ENCODE measurements at regions not wholly inside any gene's neighbourhood (a gene's known extent, or its start where the extent isn't known, plus 50 kb on each side); places are given as distances from the start of the nearest gene placed in this dataset.

DNA sequence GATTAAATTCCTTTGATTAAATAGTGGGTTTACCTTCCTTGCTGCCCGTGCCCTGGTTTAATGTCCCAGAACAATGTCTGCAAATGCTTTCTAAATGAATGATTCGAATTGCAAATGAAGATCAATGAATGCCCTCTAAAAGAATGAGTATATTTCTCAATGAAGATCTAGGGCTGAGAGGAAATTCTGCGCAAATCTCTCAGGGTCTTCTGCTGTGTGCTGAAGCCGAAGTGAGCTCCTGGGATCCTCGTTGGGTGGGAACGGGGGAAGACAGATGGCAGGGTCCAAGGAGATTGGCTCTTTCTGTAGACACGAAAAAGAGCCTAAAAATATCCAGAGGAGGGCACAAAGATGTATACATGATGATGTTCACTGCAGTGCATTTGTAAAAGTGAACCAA, 224.8 kb downstream of the STIM2 start:
- ATAC-seq (no peak), DNase-seq (ENCODE audit: low spot score) (no peak)
- H3K4me1 ChIP-seq (ENCODE audit: insufficient read depth): peaks cover 65% of the 10 kb centered on the region
- Mint-ChIP-seq H3K27me3 (ENCODE audit: insufficient read depth, low read depth, poor library complexity) (peaks cover 19% of the 10 kb centered on the region), H3K27ac (no peak overlapping the region), H3K4me1 (peaks cover 58% of the 10 kb centered on the region), H3K4me3 (peak overlapping the region; percentile 75), H3K9me3 (no peaks in the 10 kb centered on the region), H3K36me3 (ENCODE audit: low read depth) (no peaks in the 10 kb centered on the region; the same call in 2 of the 3 replicates)
- TF ChIP-seq, protein P1, sequence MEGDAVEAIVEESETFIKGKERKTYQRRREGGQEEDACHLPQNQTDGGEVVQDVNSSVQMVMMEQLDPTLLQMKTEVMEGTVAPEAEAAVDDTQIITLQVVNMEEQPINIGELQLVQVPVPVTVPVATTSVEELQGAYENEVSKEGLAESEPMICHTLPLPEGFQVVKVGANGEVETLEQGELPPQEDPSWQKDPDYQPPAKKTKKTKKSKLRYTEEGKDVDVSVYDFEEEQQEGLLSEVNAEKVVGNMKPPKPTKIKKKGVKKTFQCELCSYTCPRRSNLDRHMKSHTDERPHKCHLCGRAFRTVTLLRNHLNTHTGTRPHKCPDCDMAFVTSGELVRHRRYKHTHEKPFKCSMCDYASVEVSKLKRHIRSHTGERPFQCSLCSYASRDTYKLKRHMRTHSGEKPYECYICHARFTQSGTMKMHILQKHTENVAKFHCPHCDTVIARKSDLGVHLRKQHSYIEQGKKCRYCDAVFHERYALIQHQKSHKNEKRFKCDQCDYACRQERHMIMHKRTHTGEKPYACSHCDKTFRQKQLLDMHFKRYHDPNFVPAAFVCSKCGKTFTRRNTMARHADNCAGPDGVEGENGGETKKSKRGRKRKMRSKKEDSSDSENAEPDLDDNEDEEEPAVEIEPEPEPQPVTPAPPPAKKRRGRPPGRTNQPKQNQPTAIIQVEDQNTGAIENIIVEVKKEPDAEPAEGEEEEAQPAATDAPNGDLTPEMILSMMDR (conservative IDR thresholded peaks at IDR 0.05; ENCODE audit: low read depth in 2 of 2): no peak
- TF ChIP-seq JUNB (IDR thresholded peaks at IDR 0.05; ENCODE audit: unreplicated experiment) (no peak), NANOG (IDR thresholded peaks at IDR 0.05; ENCODE audit: borderline replicate concordance) (no peak), STAT1 (IDR thresholded peaks at IDR 0.05; ENCODE audit: unreplicated experiment) (no peak), EZH2 (IDR thresholded peaks at IDR 0.05; ENCODE audit: low read depth, unreplicated experiment) (no peak), EZH2phosphoT487 (IDR thresholded peaks at IDR 0.05; ENCODE audit: unreplicated experiment) (no peak), POLR2AphosphoS5 (IDR thresholded peaks at IDR 0.05; ENCODE audit: low read depth) (no peak), CREB1 (CRISPR knock-in tag; IDR thresholded peaks at IDR 0.05; ENCODE audit: low read depth) (no peak), ZNF331 (CRISPR knock-in tag; IDR thresholded peaks at IDR 0.05; ENCODE audit: low read depth) (no peak), ZNF114 (CRISPR knock-in tag; IDR thresholded peaks at IDR 0.05) (no peak)
- TF ChIP-seq, protein P2, sequence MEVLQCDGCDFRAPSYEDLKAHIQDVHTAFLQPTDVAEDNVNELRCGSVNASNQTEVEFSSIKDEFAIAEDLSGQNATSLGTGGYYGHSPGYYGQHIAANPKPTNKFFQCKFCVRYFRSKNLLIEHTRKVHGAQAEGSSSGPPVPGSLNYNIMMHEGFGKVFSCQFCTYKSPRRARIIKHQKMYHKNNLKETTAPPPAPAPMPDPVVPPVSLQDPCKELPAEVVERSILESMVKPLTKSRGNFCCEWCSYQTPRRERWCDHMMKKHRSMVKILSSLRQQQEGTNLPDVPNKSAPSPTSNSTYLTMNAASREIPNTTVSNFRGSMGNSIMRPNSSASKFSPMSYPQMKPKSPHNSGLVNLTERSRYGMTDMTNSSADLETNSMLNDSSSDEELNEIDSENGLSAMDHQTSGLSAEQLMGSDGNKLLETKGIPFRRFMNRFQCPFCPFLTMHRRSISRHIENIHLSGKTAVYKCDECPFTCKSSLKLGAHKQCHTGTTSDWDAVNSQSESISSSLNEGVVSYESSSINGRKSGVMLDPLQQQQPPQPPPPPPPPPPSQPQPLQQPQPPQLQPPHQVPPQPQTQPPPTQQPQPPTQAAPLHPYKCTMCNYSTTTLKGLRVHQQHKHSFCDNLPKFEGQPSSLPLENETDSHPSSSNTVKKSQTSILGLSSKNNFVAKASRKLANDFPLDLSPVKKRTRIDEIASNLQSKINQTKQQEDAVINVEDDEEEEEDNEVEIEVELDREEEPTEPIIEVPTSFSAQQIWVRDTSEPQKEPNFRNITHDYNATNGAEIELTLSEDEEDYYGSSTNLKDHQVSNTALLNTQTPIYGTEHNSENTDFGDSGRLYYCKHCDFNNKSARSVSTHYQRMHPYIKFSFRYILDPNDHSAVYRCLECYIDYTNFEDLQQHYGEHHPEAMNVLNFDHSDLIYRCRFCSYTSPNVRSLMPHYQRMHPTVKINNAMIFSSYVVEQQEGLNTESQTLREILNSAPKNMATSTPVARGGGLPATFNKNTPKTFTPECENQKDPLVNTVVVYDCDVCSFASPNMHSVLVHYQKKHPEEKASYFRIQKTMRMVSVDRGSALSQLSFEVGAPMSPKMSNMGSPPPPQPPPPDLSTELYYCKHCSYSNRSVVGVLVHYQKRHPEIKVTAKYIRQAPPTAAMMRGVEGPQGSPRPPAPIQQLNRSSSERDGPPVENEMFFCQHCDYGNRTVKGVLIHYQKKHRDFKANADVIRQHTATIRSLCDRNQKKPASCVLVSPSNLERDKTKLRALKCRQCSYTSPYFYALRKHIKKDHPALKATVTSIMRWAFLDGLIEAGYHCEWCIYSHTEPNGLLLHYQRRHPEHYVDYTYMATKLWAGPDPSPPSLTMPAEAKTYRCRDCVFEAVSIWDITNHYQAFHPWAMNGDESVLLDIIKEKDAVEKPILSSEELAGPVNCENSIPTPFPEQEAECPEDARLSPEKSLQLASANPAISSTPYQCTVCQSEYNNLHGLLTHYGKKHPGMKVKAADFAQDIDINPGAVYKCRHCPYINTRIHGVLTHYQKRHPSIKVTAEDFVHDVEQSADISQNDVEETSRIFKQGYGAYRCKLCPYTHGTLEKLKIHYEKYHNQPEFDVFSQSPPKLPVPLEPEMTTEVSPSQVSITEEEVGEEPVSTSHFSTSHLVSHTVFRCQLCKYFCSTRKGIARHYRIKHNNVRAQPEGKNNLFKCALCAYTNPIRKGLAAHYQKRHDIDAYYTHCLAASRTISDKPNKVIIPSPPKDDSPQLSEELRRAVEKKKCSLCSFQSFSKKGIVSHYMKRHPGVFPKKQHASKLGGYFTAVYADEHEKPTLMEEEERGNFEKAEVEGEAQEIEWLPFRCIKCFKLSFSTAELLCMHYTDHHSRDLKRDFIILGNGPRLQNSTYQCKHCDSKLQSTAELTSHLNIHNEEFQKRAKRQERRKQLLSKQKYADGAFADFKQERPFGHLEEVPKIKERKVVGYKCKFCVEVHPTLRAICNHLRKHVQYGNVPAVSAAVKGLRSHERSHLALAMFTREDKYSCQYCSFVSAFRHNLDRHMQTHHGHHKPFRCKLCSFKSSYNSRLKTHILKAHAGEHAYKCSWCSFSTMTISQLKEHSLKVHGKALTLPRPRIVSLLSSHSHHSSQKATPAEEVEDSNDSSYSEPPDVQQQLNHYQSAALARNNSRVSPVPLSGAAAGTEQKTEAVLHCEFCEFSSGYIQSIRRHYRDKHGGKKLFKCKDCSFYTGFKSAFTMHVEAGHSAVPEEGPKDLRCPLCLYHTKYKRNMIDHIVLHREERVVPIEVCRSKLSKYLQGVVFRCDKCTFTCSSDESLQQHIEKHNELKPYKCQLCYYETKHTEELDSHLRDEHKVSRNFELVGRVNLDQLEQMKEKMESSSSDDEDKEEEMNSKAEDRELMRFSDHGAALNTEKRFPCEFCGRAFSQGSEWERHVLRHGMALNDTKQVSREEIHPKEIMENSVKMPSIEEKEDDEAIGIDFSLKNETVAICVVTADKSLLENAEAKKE (CRISPR knock-in tag; IDR thresholded peaks at IDR 0.05): no peak
- TF ChIP-seq, protein P3, sequence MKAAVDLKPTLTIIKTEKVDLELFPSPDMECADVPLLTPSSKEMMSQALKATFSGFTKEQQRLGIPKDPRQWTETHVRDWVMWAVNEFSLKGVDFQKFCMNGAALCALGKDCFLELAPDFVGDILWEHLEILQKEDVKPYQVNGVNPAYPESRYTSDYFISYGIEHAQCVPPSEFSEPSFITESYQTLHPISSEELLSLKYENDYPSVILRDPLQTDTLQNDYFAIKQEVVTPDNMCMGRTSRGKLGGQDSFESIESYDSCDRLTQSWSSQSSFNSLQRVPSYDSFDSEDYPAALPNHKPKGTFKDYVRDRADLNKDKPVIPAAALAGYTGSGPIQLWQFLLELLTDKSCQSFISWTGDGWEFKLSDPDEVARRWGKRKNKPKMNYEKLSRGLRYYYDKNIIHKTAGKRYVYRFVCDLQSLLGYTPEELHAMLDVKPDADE (IDR thresholded peaks at IDR 0.05): no peak
- TF ChIP-seq, protein P4, sequence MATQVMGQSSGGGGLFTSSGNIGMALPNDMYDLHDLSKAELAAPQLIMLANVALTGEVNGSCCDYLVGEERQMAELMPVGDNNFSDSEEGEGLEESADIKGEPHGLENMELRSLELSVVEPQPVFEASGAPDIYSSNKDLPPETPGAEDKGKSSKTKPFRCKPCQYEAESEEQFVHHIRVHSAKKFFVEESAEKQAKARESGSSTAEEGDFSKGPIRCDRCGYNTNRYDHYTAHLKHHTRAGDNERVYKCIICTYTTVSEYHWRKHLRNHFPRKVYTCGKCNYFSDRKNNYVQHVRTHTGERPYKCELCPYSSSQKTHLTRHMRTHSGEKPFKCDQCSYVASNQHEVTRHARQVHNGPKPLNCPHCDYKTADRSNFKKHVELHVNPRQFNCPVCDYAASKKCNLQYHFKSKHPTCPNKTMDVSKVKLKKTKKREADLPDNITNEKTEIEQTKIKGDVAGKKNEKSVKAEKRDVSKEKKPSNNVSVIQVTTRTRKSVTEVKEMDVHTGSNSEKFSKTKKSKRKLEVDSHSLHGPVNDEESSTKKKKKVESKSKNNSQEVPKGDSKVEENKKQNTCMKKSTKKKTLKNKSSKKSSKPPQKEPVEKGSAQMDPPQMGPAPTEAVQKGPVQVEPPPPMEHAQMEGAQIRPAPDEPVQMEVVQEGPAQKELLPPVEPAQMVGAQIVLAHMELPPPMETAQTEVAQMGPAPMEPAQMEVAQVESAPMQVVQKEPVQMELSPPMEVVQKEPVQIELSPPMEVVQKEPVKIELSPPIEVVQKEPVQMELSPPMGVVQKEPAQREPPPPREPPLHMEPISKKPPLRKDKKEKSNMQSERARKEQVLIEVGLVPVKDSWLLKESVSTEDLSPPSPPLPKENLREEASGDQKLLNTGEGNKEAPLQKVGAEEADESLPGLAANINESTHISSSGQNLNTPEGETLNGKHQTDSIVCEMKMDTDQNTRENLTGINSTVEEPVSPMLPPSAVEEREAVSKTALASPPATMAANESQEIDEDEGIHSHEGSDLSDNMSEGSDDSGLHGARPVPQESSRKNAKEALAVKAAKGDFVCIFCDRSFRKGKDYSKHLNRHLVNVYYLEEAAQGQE (IDR thresholded peaks at IDR 0.05; ENCODE audit: unreplicated experiment): no peak
- no peaks in the 10 kb centered on the region for H3K36me3 ChIP-seq (ENCODE audit: insufficient read depth)
- no peak overlapping the region for H3K27ac ChIP-seq (ENCODE audit: low read depth)
- H3F3A ChIP-seq (replicated peaks; ENCODE audit: low read depth): 0 out of 2 replicates have a peak, but pooled peaks cover 5% of the 10 kb centered on the region
- peaks cover 13% of the 10 kb centered on the region for H3K9me2 ChIP-seq (ENCODE audit: insufficient read depth)
- no peaks in the 10 kb centered on the region for H4K20me1 ChIP-seq (replicated peaks; ENCODE audit: insufficient read depth)
- H2AFZ ChIP-seq: peak overlapping the region; percentile 93; the same call in 1 of the 2 replicates
- H3K4me3 ChIP-seq: peak overlapping the region; percentile 57
- H3K4me2 ChIP-seq: peak overlapping the region; percentile 86
- H3K27me3 ChIP-seq (ENCODE audit: insufficient read depth): peaks cover 16% of the 10 kb centered on the region; the same call in 1 of the 2 replicates
- no peaks in the 10 kb centered on the region for H3K79me2 ChIP-seq (replicated peaks; ENCODE audit: insufficient read depth)
